Fibroblast of the aortic adventitia (primary cell): ENCODE measurements at regions not wholly inside any gene's neighbourhood (a gene's known extent, or its start where the extent isn't known, plus 50 kb on each side); places are given as distances from the start of the nearest gene placed in this dataset.
"Not testable (repeated sequence)": the region's sequence is repeated elsewhere in the genome, so short reads cannot be mapped to it uniquely, and the experiment has no call there.

Experiments
- DNase-seq: peaks from one replicate; pipeline ENCODE4 v3.0.0-alpha.2; 2010; ENCODE audit warnings: low read depth
- H3K4me3 ChIP-seq: 2 replicates; pipeline ENCODE4 v1.5.1; 2011; ENCODE audit warnings: low read depth, mild to moderate bottlenecking, control low read depth, low read length, moderate library complexity
- CTCF ChIP-seq: IDR thresholded peaks from 2 replicates; pipeline ENCODE4 v1.5.1; 2011; ENCODE audit warnings: mild to moderate bottlenecking, low read length, control low read depth, inconsistent platforms; ENCODE audit not compliant: insufficient read depth

GRCh38 chr3:147333098-147333497 lies 73.2 kb downstream of the ZIC4 start:
- DNase-seq = no peak
- no peak overlapping the region for H3K4me3 ChIP-seq
- TF ChIP-seq CTCF = no peak

GRCh38 chr3:147328711-147329110 lies 77.6 kb downstream of the ZIC4 start:
- H3K4me3 ChIP-seq = no peak overlapping the region
- DNase-seq = no peak
- no peak for TF ChIP-seq CTCF

- H3K4me3 ChIP-seq = no peak overlapping the region
- DNase-seq = no peak
Observed at GRCh38 chr3:147324356-147324755, 82.0 kb downstream of the ZIC4 start.

GRCh38 chr3:147318900-147319299 lies 87.4 kb downstream of the ZIC4 start:
- no peak for TF ChIP-seq CTCF
- DNase-seq = peak; percentile 21
- H3K4me3 ChIP-seq = no peak overlapping the region

More at GRCh38 chr3:147324356-147324755, 82.0 kb downstream of the ZIC4 start:
- no peak for TF ChIP-seq CTCF

- DNase-seq = not testable (repeated sequence)
Observed at GRCh38 chr3:147317080-147317479, 89.3 kb downstream of the ZIC4 start.

GRCh38 chr3:147313513-147313912 lies 92.8 kb downstream of the ZIC4 start:
- DNase-seq = no peak
- no peak overlapping the region for H3K4me3 ChIP-seq
- no peak for TF ChIP-seq CTCF

More at GRCh38 chr3:147317080-147317479, 89.3 kb downstream of the ZIC4 start:
- H3K4me3 ChIP-seq = not testable (repeated sequence)

GRCh38 chr3:147312786-147313280 lies 93.5 kb downstream of the ZIC4 start:
- no peak for DNase-seq
- TF ChIP-seq CTCF = no peak
- H3K4me3 ChIP-seq = no peak overlapping the region

- peak; percentile 42 for DNase-seq
- H3K4me3 ChIP-seq = no peak overlapping the region
- no peak for TF ChIP-seq CTCF
Observed at GRCh38 chr3:147311716-147312115, 94.6 kb downstream of the ZIC4 start.
